ENCODE measurements at regions not wholly inside any gene's neighbourhood (a gene's known extent, or its start where the extent isn't known, plus 50 kb on each side); places are given as distances from the start of the nearest gene placed in this dataset.

DNA sequence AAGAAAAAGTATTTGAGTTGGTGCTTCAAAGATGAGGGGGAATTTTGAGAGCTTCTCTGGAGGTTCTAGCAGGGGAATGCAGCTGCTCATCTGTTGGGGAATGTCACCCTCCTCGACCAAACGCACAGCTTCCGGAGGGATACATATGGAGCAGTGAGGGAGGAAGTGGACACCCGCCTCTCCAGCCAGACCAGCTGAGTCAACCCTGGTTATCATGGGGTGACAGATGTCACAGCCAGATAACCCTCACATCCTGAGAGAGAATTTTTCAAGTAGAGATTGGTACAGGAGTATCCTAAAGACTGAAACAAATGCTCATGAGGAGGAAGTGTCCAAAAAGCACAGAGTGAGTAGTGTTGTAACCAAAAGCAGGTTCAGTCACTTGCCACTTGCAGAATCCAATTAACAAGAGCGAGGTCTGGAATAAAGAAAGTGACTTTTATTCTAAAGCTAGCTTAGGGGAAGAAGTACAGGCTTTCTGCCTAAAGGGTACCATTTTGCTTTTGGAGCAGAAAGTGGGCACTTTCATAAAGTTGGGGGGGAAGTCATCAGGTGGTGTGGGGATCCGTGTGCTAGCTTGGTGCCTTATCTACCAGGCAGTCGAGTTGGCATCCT is 395.2 kb downstream of the RAD51AP2 start:
- Histone ChIP-seq H3K4me3 (ENCODE audit: low read depth in 2 of 2, low read length in 1 of 2) (no peak overlapping the region), H3K27ac (ENCODE audit: low read depth in 2 of 2, low read length in 1 of 2) (no peak overlapping the region), H4K20me1 (ENCODE audit: insufficient read depth) (no peaks in the 10 kb centered on the region), H3F3A (replicated peaks; ENCODE audit: insufficient read depth) (no peaks in the 10 kb centered on the region), H3K27me3 (ENCODE audit: insufficient read depth) (no peaks in the 10 kb centered on the region), H3K4me2 (no peak overlapping the region), H3K9me3 (no peaks in the 10 kb centered on the region), H3K9ac (no peak overlapping the region), H3K9me2 (no peaks in the 10 kb centered on the region; the same call in 1 of the 2 replicates), H2AFZ (ENCODE audit: low read depth) (no peak overlapping the region), H3K36me3 (replicated peaks in 1 of 2; ENCODE audit: control insufficient read depth in 1 of 2, insufficient read depth in 2 of 2, low read length in 1 of 2) (no peaks in the 10 kb centered on the region), H3K79me2 (ENCODE audit: insufficient read depth) (no peaks in the 10 kb centered on the region), H3K4me1 (ENCODE audit: control insufficient read depth in 1 of 2, insufficient read depth in 2 of 2, low read depth in 1 of 2, low read length in 1 of 2) (no peaks in the 10 kb centered on the region; a peak in 2 of 4 replicates)
- 41% methylated on average over 7 of the region's 7 CpGs for WGBS (ENCODE audit: low lambda C conversion rate)
- DNase-seq, result no peak
- POLR2A ChIA-PET, result no interaction called here
- CTCF ChIA-PET, result no interaction called here
- TF ChIP-seq, protein P1, sequence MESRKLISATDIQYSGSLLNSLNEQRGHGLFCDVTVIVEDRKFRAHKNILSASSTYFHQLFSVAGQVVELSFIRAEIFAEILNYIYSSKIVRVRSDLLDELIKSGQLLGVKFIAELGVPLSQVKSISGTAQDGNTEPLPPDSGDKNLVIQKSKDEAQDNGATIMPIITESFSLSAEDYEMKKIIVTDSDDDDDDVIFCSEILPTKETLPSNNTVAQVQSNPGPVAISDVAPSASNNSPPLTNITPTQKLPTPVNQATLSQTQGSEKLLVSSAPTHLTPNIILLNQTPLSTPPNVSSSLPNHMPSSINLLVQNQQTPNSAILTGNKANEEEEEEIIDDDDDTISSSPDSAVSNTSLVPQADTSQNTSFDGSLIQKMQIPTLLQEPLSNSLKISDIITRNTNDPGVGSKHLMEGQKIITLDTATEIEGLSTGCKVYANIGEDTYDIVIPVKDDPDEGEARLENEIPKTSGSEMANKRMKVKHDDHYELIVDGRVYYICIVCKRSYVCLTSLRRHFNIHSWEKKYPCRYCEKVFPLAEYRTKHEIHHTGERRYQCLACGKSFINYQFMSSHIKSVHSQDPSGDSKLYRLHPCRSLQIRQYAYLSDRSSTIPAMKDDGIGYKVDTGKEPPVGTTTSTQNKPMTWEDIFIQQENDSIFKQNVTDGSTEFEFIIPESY (IDR thresholded peaks at IDR 0.05; ENCODE audit: borderline replicate concordance, low read depth), result no peak
- TF ChIP-seq MXI1 (IDR thresholded peaks at IDR 0.05; ENCODE audit: low read depth, low read length), result no peak
- TF ChIP-seq ELF1 (IDR thresholded peaks at IDR 0.05), result no peak

DNA sequence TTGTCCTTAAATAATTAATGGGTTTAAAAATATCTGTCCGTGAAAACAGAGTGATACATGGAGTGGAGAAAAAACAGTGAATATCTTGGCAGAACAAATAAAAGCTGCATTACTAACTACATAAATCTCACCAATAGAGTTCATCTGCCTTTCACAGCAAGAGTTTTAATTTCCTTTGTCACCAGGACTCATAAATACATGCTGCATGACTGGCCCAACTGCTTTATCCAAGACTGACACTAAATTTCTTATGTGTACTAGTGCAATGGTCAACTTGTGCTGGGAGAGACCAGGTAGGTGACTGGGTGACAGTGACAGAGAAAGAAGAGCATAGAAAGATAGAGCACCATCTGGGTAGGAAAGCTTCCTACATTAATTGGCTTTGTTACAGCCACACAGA is 402.8 kb downstream of the RAD51AP2 start:
- Histone ChIP-seq H2AFZ (ENCODE audit: low read depth) (no peak overlapping the region), H3K27ac (ENCODE audit: low read depth in 2 of 2, low read length in 1 of 2) (no peak overlapping the region), H3K9ac (no peak overlapping the region), H3K79me2 (ENCODE audit: insufficient read depth) (no peaks in the 10 kb centered on the region), H3K4me1 (ENCODE audit: control insufficient read depth in 1 of 2, insufficient read depth in 2 of 2, low read depth in 1 of 2, low read length in 1 of 2) (peaks cover 0 to 11% of the 10 kb centered on the region in 2 experiments; a peak in 2 of 4 replicates), H3F3A (replicated peaks; ENCODE audit: insufficient read depth) (no peaks in the 10 kb centered on the region), H3K9me2 (no peaks in the 10 kb centered on the region; the same call in 1 of the 2 replicates), H3K36me3 (replicated peaks in 1 of 2; ENCODE audit: control insufficient read depth in 1 of 2, insufficient read depth in 2 of 2, low read length in 1 of 2) (no peaks in the 10 kb centered on the region), H3K4me3 (ENCODE audit: low read depth in 2 of 2, low read length in 1 of 2) (no peak overlapping the region), H3K9me3 (no peaks in the 10 kb centered on the region), H3K27me3 (ENCODE audit: insufficient read depth) (no peaks in the 10 kb centered on the region), H3K4me2 (no peak overlapping the region), H4K20me1 (ENCODE audit: insufficient read depth) (no peaks in the 10 kb centered on the region)
- WGBS (ENCODE audit: low lambda C conversion rate), result 25% methylated on average over 1 of the region's 1 CpG
- no peak for DNase-seq
- ChIA-PET POLR2A (no interaction called here), CTCF (interaction anchor here (0.6 to 1.9 kb wide), 7 partner anchors 10 to 341 kb away, joined by 3 to 7 read pairs (median 5); no protein-coding TSS in a partner anchor)
- TF ChIP-seq, protein P2, sequence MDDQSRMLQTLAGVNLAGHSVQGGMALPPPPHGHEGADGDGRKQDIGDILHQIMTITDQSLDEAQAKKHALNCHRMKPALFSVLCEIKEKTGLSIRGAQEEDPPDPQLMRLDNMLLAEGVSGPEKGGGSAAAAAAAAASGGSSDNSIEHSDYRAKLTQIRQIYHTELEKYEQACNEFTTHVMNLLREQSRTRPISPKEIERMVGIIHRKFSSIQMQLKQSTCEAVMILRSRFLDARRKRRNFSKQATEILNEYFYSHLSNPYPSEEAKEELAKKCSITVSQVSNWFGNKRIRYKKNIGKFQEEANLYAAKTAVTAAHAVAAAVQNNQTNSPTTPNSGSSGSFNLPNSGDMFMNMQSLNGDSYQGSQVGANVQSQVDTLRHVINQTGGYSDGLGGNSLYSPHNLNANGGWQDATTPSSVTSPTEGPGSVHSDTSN (IDR thresholded peaks at IDR 0.05), result no peak
- no peak for TF ChIP-seq ELF1 (IDR thresholded peaks at IDR 0.05)
- no peak for TF ChIP-seq NFIC (IDR thresholded peaks at IDR 0.05; ENCODE audit: borderline replicate concordance)
- no peak for TF ChIP-seq NRF1 (IDR thresholded peaks at IDR 0.05; ENCODE audit: low read depth, low read length)
- TF ChIP-seq, protein P3, sequence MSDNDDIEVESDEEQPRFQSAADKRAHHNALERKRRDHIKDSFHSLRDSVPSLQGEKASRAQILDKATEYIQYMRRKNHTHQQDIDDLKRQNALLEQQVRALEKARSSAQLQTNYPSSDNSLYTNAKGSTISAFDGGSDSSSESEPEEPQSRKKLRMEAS (IDR thresholded peaks at IDR 0.05; ENCODE audit: low read depth), result no peak

DNA sequence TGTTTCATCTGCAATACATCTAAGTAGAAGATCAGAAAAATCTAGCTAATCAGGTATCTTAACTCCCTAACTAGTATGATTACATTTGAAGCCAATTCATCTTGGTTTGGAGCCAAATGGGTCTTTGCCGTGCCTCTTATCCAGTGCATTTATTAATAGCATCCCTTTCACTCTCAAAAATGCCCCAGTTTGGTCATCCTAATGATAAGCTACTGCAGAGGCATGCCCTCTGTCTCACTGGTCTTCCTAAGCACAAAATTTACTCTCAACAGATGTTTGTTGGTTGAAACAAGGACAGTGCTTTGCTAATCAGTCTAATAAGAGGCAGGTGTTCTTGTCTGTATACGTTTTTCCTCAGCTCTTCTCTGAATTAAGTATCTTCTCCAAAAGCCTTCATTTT is 403.2 kb downstream of the RAD51AP2 start:
- no peaks in the 10 kb centered on the region for H4K20me1 ChIP-seq (ENCODE audit: insufficient read depth)
- CTCF ChIA-PET, result interaction anchor here (0.6 to 1.9 kb wide), 6 partner anchors 9 to 341 kb away, joined by 3 to 7 read pairs (median 5); no protein-coding TSS in a partner anchor
- TF ChIP-seq GABPA (IDR thresholded peaks at IDR 0.05; ENCODE audit: low read depth) (no peak), FOSL2 (IDR thresholded peaks at IDR 0.05; ENCODE audit: borderline replicate concordance, low read depth) (no peak), ELF1 (IDR thresholded peaks at IDR 0.05) (no peak)
- TF ChIP-seq, protein P4, sequence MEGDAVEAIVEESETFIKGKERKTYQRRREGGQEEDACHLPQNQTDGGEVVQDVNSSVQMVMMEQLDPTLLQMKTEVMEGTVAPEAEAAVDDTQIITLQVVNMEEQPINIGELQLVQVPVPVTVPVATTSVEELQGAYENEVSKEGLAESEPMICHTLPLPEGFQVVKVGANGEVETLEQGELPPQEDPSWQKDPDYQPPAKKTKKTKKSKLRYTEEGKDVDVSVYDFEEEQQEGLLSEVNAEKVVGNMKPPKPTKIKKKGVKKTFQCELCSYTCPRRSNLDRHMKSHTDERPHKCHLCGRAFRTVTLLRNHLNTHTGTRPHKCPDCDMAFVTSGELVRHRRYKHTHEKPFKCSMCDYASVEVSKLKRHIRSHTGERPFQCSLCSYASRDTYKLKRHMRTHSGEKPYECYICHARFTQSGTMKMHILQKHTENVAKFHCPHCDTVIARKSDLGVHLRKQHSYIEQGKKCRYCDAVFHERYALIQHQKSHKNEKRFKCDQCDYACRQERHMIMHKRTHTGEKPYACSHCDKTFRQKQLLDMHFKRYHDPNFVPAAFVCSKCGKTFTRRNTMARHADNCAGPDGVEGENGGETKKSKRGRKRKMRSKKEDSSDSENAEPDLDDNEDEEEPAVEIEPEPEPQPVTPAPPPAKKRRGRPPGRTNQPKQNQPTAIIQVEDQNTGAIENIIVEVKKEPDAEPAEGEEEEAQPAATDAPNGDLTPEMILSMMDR (IDR thresholded peaks at IDR 0.05), result no peak
- TF ChIP-seq, protein P1 (IDR thresholded peaks at IDR 0.05; ENCODE audit: borderline replicate concordance, low read depth), result no peak
- TF ChIP-seq, protein P5, sequence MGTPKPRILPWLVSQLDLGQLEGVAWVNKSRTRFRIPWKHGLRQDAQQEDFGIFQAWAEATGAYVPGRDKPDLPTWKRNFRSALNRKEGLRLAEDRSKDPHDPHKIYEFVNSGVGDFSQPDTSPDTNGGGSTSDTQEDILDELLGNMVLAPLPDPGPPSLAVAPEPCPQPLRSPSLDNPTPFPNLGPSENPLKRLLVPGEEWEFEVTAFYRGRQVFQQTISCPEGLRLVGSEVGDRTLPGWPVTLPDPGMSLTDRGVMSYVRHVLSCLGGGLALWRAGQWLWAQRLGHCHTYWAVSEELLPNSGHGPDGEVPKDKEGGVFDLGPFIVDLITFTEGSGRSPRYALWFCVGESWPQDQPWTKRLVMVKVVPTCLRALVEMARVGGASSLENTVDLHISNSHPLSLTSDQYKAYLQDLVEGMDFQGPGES (IDR thresholded peaks at IDR 0.05; ENCODE audit: low read depth, low read length), result no peak

More for the DNA sequence above, 403.2 kb downstream of the RAD51AP2 start:
- Histone ChIP-seq H3K79me2 (ENCODE audit: insufficient read depth) (no peaks in the 10 kb centered on the region), H3F3A (replicated peaks; ENCODE audit: insufficient read depth) (no peaks in the 10 kb centered on the region), H3K9ac (no peak overlapping the region), H3K36me3 (replicated peaks in 1 of 2; ENCODE audit: control insufficient read depth in 1 of 2, insufficient read depth in 2 of 2, low read length in 1 of 2) (no peaks in the 10 kb centered on the region), H3K4me3 (ENCODE audit: low read depth in 2 of 2, low read length in 1 of 2) (no peak overlapping the region), H3K9me3 (no peaks in the 10 kb centered on the region), H3K4me1 (ENCODE audit: control insufficient read depth in 1 of 2, insufficient read depth in 2 of 2, low read depth in 1 of 2, low read length in 1 of 2) (peaks cover 0 to 11% of the 10 kb centered on the region in 2 experiments; a peak in 2 of 4 replicates), H3K27me3 (ENCODE audit: insufficient read depth) (no peaks in the 10 kb centered on the region), H3K27ac (ENCODE audit: low read depth in 2 of 2, low read length in 1 of 2) (no peak overlapping the region; a peak in 1 of 4 replicates), H2AFZ (ENCODE audit: low read depth) (no peak overlapping the region), H3K9me2 (no peaks in the 10 kb centered on the region; the same call in 1 of the 2 replicates), H3K4me2 (no peak overlapping the region)
- whole genome bisulfite sequencing (ENCODE audit: low lambda C conversion rate), result 1% methylated on average over 2 of the region's 2 CpGs
- POLR2A ChIA-PET, result no interaction called here
- peak; percentile 26 for DNase-seq
